ENCODE measurements at regions not wholly inside any gene's neighbourhood (a gene's known extent, or its start where the extent isn't known, plus 50 kb on each side); places are given as distances from the start of the nearest gene placed in this dataset.
"Not testable (repeated sequence)": the region's sequence is repeated elsewhere in the genome, so short reads cannot be mapped to it uniquely, and the experiment has no call there.

DNA sequence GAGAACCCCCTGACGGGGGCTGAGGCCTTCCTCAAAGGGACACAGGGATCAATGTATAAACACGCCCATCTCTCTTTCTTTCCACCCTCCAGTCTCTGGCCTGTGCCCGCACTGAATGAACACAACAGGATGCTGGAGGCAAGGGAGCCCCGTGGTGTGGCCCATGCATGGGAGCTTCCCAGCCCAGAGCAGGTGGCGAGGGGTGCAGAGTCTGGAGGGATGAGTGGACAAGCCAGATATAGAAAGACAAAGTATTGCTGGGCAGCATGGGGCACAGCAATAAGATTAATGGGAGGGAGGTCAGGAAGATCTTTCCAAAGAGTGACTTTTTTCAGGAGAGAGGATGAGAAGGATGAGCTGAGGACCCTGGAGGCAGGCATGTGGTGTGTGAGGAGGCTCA lies 103.7 kb downstream of the C5orf15 start:
- TF ChIP-seq, protein P1, sequence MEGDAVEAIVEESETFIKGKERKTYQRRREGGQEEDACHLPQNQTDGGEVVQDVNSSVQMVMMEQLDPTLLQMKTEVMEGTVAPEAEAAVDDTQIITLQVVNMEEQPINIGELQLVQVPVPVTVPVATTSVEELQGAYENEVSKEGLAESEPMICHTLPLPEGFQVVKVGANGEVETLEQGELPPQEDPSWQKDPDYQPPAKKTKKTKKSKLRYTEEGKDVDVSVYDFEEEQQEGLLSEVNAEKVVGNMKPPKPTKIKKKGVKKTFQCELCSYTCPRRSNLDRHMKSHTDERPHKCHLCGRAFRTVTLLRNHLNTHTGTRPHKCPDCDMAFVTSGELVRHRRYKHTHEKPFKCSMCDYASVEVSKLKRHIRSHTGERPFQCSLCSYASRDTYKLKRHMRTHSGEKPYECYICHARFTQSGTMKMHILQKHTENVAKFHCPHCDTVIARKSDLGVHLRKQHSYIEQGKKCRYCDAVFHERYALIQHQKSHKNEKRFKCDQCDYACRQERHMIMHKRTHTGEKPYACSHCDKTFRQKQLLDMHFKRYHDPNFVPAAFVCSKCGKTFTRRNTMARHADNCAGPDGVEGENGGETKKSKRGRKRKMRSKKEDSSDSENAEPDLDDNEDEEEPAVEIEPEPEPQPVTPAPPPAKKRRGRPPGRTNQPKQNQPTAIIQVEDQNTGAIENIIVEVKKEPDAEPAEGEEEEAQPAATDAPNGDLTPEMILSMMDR (IDR thresholded peaks at IDR 0.05; ENCODE audit: extremely low read depth, insufficient read depth, missing control alignments), result no peak
- in situ Hi-C loops (cut with MboI; ENCODE audit: low pct_unique_long_range_greater_than_20kb, low sequenced_read_pairs, unreplicated experiment), result no loop called here
- DNase-seq (ENCODE audit: low spot score), result no peak

DNA sequence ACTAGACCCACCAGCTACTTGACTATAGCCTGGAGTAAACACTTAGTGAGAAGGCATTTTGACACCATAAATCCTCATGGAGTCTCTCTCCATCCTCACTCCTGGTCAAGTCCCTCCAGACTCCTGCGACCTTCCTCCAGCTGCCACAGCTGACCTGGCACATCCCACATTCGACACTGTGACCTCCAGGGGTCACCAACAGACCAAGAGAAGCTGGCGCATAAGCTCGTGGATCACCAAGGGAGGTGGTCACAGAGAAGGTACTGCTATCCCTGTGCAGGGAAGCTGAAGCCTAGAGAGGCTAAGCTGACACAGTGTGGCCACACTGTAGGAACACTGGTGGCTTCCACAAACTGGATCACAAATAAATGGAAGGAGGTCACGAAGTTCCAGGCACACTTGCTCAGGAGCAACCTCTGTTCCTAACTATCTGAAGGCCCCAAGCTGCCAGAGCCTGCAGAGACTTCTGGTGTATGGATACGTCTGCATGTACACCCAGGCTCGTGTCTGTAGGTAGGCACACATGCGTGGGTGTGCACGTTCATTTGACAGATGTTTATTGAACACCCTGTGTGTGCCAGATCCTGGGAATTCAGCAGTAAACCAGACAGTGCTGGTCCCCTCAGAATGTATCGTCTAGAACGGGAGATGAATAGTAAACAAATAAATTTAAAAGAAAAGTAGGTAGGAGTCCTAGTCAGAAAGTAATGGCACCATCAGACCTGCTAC lies 104.4 kb downstream of the C5orf15 start:
- in situ Hi-C loops (cut with MboI; ENCODE audit: low pct_unique_long_range_greater_than_20kb, low sequenced_read_pairs, unreplicated experiment), result no loop called here
- no peak for DNase-seq (ENCODE audit: low spot score)
- TF ChIP-seq, protein P1 (IDR thresholded peaks at IDR 0.05; ENCODE audit: extremely low read depth, insufficient read depth, missing control alignments), result no peak

DNA sequence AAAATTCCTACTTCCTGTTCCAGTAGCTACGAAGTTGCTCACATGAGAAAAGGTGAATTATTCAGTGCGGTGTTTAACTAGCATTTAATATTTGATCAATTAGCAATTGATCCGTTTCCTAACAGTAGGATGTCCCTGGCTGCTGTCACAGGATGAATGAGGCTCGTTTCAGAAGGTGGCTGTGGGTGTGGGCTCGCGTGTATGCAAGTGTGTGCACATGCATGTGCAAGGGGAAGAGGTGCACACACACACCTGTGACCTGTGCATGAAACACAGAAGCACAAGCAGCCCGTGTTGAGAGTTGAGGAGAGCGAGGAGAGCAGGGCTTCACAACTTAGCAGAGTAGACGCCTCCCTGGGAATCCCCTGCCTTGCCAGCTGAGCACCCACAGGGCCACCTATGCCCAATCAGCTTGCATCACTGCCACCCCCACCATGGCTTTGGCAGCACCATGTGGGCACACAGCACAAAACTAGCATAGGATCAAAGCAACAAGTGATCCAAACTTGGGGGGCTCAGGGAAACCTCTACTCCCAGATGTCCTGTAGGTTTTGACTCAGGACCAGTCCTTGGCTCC lies 107.2 kb downstream of the C5orf15 start:
- TF ChIP-seq, protein P1 (IDR thresholded peaks at IDR 0.05; ENCODE audit: extremely low read depth, insufficient read depth, missing control alignments), result no peak
- in situ Hi-C loops (cut with MboI; ENCODE audit: low pct_unique_long_range_greater_than_20kb, low sequenced_read_pairs, unreplicated experiment), result no loop called here
- DNase-seq (ENCODE audit: low spot score), result no peak

DNA sequence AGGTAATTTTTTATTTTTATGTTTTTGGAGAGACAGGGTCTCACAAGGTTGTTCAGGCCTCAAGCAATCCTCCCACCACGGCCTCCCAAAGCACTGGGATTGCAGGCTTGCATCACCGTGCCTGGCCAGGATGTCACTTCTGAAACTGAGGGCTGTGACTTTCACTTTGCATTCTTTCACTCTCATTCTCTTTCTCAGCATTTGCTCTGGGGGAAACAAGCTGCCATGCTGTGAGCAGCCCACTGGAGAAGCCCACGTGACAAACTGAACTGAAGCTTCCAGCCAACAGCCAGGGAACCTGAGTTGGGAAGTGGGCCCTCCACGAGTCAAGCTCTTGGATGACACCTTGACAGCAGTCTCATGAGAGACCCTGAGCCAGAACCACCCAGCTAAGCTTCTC lies 109.4 kb downstream of the C5orf15 start:
- DNase-seq (ENCODE audit: low spot score), result no peak
- TF ChIP-seq, protein P1 (IDR thresholded peaks at IDR 0.05; ENCODE audit: extremely low read depth, insufficient read depth, missing control alignments), result no peak
- in situ Hi-C loops (cut with MboI; ENCODE audit: low pct_unique_long_range_greater_than_20kb, low sequenced_read_pairs, unreplicated experiment), result no loop called here

DNA sequence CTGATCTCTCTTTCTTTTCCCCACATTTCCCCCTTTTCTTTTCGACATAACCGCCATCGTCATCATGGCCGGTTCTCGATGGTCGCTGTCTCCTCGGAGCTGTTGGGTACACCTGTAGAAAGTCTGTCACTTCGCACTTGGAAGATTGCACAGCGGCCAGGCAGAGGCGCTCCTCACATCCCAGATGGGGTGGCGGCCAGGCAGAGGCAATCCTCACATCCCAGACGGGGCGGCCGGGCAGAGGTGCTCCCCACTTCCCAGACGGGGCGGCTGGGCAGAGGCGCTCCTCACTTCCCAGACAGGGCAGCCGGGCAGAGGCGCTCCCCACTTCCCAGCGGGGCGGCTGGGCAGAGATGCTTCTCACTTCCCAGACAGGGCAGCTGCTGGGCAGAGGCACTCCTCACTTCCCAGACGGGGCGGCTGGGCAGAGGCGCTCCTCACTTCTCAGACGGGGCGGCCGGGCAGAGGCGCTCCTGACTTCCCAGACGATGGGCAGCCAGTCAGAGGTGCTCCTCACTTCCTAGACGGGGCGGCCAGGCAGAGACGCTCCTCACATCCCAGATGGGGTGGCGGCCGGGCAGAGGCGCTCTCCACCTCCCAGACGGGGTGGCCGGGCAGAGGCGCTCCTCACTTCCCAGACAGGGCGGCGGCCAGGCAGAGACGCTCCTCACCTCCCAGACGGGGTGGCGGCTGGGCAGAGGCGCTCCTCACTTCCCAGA lies 110.7 kb downstream of the C5orf15 start:
- in situ Hi-C loops (cut with MboI; ENCODE audit: low pct_unique_long_range_greater_than_20kb, low sequenced_read_pairs, unreplicated experiment); DNase-seq (ENCODE audit: low spot score): not testable (repeated sequence)

DNA sequence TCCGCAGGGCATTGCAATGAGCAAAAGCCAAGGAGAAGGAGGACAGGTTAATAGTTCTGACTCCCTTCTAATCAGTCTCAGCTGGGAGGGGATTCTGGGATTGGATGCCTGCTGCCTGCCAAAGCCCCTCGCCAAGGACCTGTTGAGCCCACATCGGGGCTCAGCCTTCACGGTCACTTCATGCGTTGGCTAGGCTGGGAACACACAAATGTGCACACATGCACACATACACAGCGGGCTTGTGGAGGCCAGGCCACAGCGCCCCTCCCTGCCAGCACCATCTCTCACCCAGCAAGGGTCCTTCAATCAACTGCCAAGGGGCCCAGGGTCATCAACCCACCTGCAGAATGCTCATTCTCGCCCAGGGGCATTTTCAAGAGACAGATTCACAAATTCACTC lies 113.9 kb downstream of the C5orf15 start:
- TF ChIP-seq, protein P1 (IDR thresholded peaks at IDR 0.05; ENCODE audit: extremely low read depth, insufficient read depth, missing control alignments), result no peak
- in situ Hi-C loops (cut with MboI; ENCODE audit: low pct_unique_long_range_greater_than_20kb, low sequenced_read_pairs, unreplicated experiment), result no loop called here

More for the DNA sequence above, 113.9 kb downstream of the C5orf15 start:
- no peak for DNase-seq (ENCODE audit: low spot score)

Measured in GM13977 (cell line).